ENCODE measurements at regions not wholly inside any gene's neighbourhood (a gene's known extent, or its start where the extent isn't known, plus 50 kb on each side); places are given as distances from the start of the nearest gene placed in this dataset.

- H3K4me2 ChIP-seq (ENCODE audit: low read length): no peak overlapping the region
Observed at GRCh38 chr3:158918451-158918850, 116.6 kb downstream of the MFSD1 start.

GRCh38 chr3:158920371-158920770 lies 118.5 kb downstream of the MFSD1 start:
- H3K9me2 ChIP-seq (replicated peaks; ENCODE audit: control insufficient read depth, low read length): no peaks in the 10 kb centered on the region

More at GRCh38 chr3:158918451-158918850, 116.6 kb downstream of the MFSD1 start:
- Histone ChIP-seq H3F3A (ENCODE audit: control insufficient read depth, insufficient read depth) (no peaks in the 10 kb centered on the region), H3K9me2 (replicated peaks; ENCODE audit: control insufficient read depth, low read length) (no peaks in the 10 kb centered on the region), H3K4me3 (ENCODE audit: low read length) (no peak overlapping the region), H3K79me2 (ENCODE audit: control insufficient read depth, low read length) (no peaks in the 10 kb centered on the region), H3K4me1 (ENCODE audit: control insufficient read depth, low read length) (no peaks in the 10 kb centered on the region), H3K27ac (ENCODE audit: low read depth, low read length) (no peak overlapping the region), H3K9me3 (ENCODE audit: control insufficient read depth, insufficient read depth, low read length) (no peaks in the 10 kb centered on the region), H3K36me3 (ENCODE audit: control insufficient read depth, low read length) (no peaks in the 10 kb centered on the region), H3K27me3 (ENCODE audit: control insufficient read depth, low read length) (no peaks in the 10 kb centered on the region), H4K20me1 (ENCODE audit: control insufficient read depth, insufficient read depth, low read depth, low read length) (no peaks in the 10 kb centered on the region)
- TF ChIP-seq, protein P1, sequence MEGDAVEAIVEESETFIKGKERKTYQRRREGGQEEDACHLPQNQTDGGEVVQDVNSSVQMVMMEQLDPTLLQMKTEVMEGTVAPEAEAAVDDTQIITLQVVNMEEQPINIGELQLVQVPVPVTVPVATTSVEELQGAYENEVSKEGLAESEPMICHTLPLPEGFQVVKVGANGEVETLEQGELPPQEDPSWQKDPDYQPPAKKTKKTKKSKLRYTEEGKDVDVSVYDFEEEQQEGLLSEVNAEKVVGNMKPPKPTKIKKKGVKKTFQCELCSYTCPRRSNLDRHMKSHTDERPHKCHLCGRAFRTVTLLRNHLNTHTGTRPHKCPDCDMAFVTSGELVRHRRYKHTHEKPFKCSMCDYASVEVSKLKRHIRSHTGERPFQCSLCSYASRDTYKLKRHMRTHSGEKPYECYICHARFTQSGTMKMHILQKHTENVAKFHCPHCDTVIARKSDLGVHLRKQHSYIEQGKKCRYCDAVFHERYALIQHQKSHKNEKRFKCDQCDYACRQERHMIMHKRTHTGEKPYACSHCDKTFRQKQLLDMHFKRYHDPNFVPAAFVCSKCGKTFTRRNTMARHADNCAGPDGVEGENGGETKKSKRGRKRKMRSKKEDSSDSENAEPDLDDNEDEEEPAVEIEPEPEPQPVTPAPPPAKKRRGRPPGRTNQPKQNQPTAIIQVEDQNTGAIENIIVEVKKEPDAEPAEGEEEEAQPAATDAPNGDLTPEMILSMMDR (IDR thresholded peaks at IDR 0.05; ENCODE audit: low read depth, low read length, poor library complexity, severe bottlenecking): no peak
- no peak for TF ChIP-seq EZH2phosphoT487 (IDR thresholded peaks at IDR 0.05; ENCODE audit: borderline replicate concordance, low read length)

DNA sequence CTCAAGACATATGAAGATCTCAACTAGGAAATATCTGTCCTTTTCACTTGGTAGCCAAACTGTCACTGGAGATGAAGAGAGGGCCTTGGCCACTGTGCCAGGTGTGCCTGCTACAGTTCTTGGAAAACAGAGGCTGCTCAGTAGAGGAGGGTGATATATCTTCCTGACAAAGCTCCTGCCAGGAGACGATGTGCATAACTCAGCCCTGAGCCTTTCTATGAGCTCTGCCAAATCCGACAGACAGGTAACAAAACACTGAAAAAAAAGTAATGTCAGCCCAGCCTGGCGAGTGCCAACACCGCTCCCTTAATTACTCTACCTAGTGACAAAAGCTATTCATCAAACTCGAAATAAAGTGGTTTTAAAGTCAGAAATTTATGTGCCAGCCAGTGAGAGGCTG lies 123.2 kb downstream of the MFSD1 start:
- Histone ChIP-seq H3K4me2 (ENCODE audit: low read length) (no peak overlapping the region), H3K4me1 (ENCODE audit: control insufficient read depth, low read length) (no peaks in the 10 kb centered on the region), H3F3A (ENCODE audit: control insufficient read depth, insufficient read depth) (no peaks in the 10 kb centered on the region), H3K79me2 (ENCODE audit: control insufficient read depth, low read length) (no peaks in the 10 kb centered on the region), H3K27me3 (ENCODE audit: control insufficient read depth, low read length) (peaks cover 5% of the 10 kb centered on the region; the same call in 1 of the 2 replicates), H3K4me3 (ENCODE audit: low read length) (no peak overlapping the region), H3K27ac (ENCODE audit: low read depth, low read length) (no peak overlapping the region), H3K9me3 (ENCODE audit: control insufficient read depth, insufficient read depth, low read length) (no peaks in the 10 kb centered on the region), H3K9me2 (replicated peaks; ENCODE audit: control insufficient read depth, low read length) (no peaks in the 10 kb centered on the region), H4K20me1 (ENCODE audit: control insufficient read depth, insufficient read depth, low read depth, low read length) (no peaks in the 10 kb centered on the region), H3K36me3 (ENCODE audit: control insufficient read depth, low read length) (no peaks in the 10 kb centered on the region)
- TF ChIP-seq EZH2phosphoT487 (IDR thresholded peaks at IDR 0.05; ENCODE audit: borderline replicate concordance, low read length): no peak
- TF ChIP-seq, protein P1 (IDR thresholded peaks at IDR 0.05; ENCODE audit: low read depth, low read length, poor library complexity, severe bottlenecking): no peak

More at GRCh38 chr3:158920371-158920770, 118.5 kb downstream of the MFSD1 start:
- Histone ChIP-seq H3K9me3 (ENCODE audit: control insufficient read depth, insufficient read depth, low read length) (no peaks in the 10 kb centered on the region), H3K4me2 (ENCODE audit: low read length) (no peak overlapping the region), H3K4me1 (ENCODE audit: control insufficient read depth, low read length) (no peaks in the 10 kb centered on the region), H3F3A (ENCODE audit: control insufficient read depth, insufficient read depth) (no peaks in the 10 kb centered on the region), H3K27ac (ENCODE audit: low read depth, low read length) (no peak overlapping the region), H3K4me3 (ENCODE audit: low read length) (no peak overlapping the region), H3K36me3 (ENCODE audit: control insufficient read depth, low read length) (no peaks in the 10 kb centered on the region), H4K20me1 (ENCODE audit: control insufficient read depth, insufficient read depth, low read depth, low read length) (no peaks in the 10 kb centered on the region), H3K79me2 (ENCODE audit: control insufficient read depth, low read length) (no peaks in the 10 kb centered on the region), H3K27me3 (ENCODE audit: control insufficient read depth, low read length) (no peaks in the 10 kb centered on the region)
- TF ChIP-seq, protein P1 (IDR thresholded peaks at IDR 0.05; ENCODE audit: low read depth, low read length, poor library complexity, severe bottlenecking): no peak
- no peak for TF ChIP-seq EZH2phosphoT487 (IDR thresholded peaks at IDR 0.05; ENCODE audit: borderline replicate concordance, low read length)

Measured in DOHH2 (cell line).